ENCODE measurements at regions not wholly inside any gene's neighbourhood (a gene's known extent, or its start where the extent isn't known, plus 50 kb on each side); places are given as distances from the start of the nearest gene placed in this dataset.

GRCh38 chr11:45384016-45384415, 97.9 kb upstream of the SYT13 start:
- TF ChIP-seq MAX (IDR thresholded peaks at IDR 0.05) (no peak), REST (IDR thresholded peaks at IDR 0.05; ENCODE audit: low read depth) (no peak)

Measured in Ishikawa (cell line).